Heart left ventricle (tissue), 13 donors: ENCODE measurements at regions not wholly inside any gene's neighbourhood (a gene's known extent, or its start where the extent isn't known, plus 50 kb on each side); places are given as distances from the start of the nearest gene placed in this dataset.

Source experiments
- POLR2A ChIP-seq, 2 donors: fragments of 450-650 bp; IDR thresholded peaks; one replicate each; pipeline ENCODE4 v1.6.1; 2017; ENCODE audit warnings: antibody characterized with exemption in 2 of 2, mild to moderate bottlenecking in 2 of 2, moderate library complexity in 2 of 2
- TF ChIP-seq, protein P1 (sequence below), 12 donors: fragments of 200-600 bp; sonication (generic) in 4 of 12; IDR thresholded peaks; one replicate each; pipeline versions ENCODE4 v1.5.0 to v1.8.0; 2018 to 2022; ENCODE audit warnings: antibody characterized with exemption in 12 of 12, mild to moderate bottlenecking in 5 of 12
- donor health status: ischemic (EF 13 %, LVEDD 7.1; RV severe dilation, severe dysfunction).
- donor health status: DM: no; HTN: yes; CAD: no.
- donor health status: DM: no; HTN: no; CAD: no.
- donor health status: ischemic (EF 25% LVEDD 6.9; RV normal size, moderate dysfunction).
- donor health status: ischemic (EF 25% LVEDD 5.7; RV mildly dilated, moderate dysfunction).
- donor health status: ischemic (EF 35%, LVEDD 5.7; RV mildly dilated, moderate dysfunction).
- donor health status: nonischemic (EF 11% LVEDD 7.7; RV severe dilation, severe dysfunction).
- donor health status: DM: yes; HTN: yes; CAD: no.
- donor health status: PGD.
- donor health status: ischemic (EF 29% LVEDD 5.4; RV normal size, mild dysfunction).
- donor health status: nonischemic (EF 23%, LVEDD 6.1; RV moderate dilation, normal function).

DNA sequence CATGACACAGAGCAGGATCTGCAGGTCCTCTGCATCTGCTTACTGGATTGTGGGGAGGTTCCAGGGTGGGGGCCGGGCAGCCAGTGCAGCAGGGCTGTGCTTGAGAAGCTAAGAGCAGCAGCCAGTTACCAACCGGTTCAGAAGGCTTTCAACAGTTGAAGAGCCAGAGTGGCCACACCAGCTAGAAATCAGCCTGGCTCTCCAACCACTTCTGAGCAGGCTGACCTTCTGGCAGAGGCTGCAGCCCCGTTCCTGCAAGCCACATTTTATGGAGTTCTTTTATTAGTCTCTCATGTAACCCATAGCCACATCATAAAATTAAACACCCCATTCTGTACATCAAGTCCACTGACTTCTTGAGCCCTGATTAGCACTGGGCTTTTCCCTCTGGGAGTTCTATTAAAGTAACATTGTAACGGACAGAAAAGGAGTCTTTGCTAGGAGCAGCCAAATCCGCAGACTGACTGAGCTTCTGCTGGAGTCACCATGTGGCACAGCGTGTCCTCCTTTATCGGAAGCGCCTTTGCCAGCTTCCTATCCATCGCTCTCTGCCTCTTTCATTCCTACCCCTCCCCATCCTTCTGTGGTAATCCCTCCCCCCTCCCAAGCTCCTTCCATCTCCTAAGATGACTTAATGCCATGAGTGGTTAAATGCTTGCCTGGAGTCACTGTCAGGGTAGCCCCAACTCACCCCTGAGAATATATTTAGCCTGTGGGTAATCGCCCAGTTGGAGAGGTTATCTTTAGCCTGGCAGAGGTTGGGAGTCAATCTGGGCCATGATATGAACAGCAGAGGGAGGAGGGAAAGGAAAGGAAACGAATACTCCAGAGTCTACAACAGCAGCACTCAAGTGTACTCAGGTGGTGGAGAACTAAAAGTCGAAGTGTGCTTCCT is 138.5 kb upstream of the HES1 start:
- TF ChIP-seq, protein P1, sequence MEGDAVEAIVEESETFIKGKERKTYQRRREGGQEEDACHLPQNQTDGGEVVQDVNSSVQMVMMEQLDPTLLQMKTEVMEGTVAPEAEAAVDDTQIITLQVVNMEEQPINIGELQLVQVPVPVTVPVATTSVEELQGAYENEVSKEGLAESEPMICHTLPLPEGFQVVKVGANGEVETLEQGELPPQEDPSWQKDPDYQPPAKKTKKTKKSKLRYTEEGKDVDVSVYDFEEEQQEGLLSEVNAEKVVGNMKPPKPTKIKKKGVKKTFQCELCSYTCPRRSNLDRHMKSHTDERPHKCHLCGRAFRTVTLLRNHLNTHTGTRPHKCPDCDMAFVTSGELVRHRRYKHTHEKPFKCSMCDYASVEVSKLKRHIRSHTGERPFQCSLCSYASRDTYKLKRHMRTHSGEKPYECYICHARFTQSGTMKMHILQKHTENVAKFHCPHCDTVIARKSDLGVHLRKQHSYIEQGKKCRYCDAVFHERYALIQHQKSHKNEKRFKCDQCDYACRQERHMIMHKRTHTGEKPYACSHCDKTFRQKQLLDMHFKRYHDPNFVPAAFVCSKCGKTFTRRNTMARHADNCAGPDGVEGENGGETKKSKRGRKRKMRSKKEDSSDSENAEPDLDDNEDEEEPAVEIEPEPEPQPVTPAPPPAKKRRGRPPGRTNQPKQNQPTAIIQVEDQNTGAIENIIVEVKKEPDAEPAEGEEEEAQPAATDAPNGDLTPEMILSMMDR (IDR thresholded peaks at IDR 0.05) = no peak
- no peak for TF ChIP-seq POLR2A (IDR thresholded peaks at IDR 0.05)
